ENCODE measurements at regions not wholly inside any gene's neighbourhood (a gene's known extent, or its start where the extent isn't known, plus 50 kb on each side); places are given as distances from the start of the nearest gene placed in this dataset.

DNA sequence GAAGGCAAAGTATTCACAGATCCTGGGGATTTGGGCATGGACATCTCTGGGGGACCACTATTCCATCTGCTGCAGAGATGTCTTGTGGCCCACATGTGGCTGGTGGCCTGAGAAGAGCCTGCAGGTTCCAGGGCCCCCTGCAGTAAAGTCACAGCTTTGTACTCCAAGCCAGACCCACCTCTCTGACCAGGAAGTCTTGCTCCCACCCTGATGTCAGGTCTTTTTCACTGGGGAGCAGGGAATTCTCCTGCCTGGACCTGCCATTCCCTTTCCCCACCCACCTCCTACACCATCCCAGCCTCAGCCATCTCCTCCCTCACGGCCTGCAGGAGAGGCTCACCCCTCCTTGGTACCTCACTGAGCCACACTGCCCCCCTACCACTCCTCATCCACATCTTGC, 211.8 kb downstream of the SMAD2 start:
- ATAC-seq, result no peak
- Histone ChIP-seq H3K27me3 (no peaks in the 10 kb centered on the region), H3K9me3 (no peaks in the 10 kb centered on the region), H3K4me3 (no peak overlapping the region), H3K4me1 (no peaks in the 10 kb centered on the region), H3K27ac (no peak overlapping the region), H3K36me3 (no peaks in the 10 kb centered on the region)
- intact Hi-C loops (cut with DNase I), result no loop called here
- WGBS, 2 donors, result 73 to 88% methylated on average over 1 of the region's 1 CpG
- TF ChIP-seq, protein P1, sequence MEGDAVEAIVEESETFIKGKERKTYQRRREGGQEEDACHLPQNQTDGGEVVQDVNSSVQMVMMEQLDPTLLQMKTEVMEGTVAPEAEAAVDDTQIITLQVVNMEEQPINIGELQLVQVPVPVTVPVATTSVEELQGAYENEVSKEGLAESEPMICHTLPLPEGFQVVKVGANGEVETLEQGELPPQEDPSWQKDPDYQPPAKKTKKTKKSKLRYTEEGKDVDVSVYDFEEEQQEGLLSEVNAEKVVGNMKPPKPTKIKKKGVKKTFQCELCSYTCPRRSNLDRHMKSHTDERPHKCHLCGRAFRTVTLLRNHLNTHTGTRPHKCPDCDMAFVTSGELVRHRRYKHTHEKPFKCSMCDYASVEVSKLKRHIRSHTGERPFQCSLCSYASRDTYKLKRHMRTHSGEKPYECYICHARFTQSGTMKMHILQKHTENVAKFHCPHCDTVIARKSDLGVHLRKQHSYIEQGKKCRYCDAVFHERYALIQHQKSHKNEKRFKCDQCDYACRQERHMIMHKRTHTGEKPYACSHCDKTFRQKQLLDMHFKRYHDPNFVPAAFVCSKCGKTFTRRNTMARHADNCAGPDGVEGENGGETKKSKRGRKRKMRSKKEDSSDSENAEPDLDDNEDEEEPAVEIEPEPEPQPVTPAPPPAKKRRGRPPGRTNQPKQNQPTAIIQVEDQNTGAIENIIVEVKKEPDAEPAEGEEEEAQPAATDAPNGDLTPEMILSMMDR (IDR thresholded peaks at IDR 0.05), result no peak
- no peak for FAIRE-seq
- no peak for DNase-seq

DNA sequence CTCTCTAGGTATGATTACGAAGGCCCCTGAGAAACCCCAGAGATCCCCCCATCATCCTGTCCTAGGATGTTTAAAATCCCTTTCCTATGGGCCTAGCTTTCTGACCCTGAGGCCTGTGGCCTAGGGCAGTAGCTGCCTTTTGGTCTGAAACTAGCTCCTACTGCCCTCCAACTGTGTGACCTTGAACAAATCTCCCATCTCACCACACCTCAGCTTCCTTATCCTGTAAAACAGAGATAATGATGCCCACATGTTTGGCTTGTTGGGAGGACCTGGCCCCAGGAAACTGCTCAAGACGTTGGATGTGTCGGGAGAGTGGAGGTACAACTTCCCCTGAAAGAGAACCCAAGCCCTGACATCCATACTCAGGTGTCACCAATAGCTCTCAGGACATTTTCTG, 213.2 kb downstream of the SMAD2 start:
- Histone ChIP-seq H3K4me3 (no peak overlapping the region), H3K27ac (no peak overlapping the region), H3K36me3 (no peaks in the 10 kb centered on the region), H3K27me3 (no peaks in the 10 kb centered on the region), H3K9me3 (no peaks in the 10 kb centered on the region), H3K4me1 (no peaks in the 10 kb centered on the region)
- ATAC-seq, result no peak
- WGBS, 2 donors, result 66 to 77% methylated on average over 3 of the region's 3 CpGs
- DNase-seq, result no peak
- TF ChIP-seq, protein P1 (IDR thresholded peaks at IDR 0.05), result no peak
- no peak for FAIRE-seq
- intact Hi-C loops (cut with DNase I), result no loop called here

DNA sequence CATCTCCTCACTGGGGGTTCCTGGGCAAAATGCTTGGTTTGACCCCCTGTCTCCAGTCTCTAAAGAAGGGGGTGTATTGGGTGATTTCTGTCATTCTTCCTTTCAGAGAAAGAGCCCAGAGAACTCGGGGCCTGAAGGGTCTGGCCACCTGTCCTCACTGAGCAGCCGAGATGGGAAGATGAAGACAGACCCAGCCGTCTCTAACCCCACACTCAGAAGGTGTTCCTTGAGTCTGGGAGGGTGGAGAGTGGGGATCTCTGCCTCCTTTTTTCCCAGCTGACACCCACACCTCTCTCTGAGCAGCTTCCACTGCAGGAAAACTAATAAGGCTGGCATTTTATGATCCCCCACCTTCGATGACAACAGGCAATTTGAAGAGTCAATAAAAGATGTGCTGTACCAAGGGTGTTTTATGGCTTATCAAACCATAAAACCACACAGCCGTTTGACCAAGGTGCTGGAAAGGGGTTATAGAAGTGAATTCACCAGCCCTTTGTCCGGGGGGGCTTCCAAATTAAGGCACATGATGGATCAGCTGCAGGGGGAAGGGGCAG, 213.8 kb downstream of the SMAD2 start:
- H3K27ac ChIP-seq, result no peak overlapping the region
- TF ChIP-seq, protein P1 (IDR thresholded peaks at IDR 0.05), result no peak

DNA sequence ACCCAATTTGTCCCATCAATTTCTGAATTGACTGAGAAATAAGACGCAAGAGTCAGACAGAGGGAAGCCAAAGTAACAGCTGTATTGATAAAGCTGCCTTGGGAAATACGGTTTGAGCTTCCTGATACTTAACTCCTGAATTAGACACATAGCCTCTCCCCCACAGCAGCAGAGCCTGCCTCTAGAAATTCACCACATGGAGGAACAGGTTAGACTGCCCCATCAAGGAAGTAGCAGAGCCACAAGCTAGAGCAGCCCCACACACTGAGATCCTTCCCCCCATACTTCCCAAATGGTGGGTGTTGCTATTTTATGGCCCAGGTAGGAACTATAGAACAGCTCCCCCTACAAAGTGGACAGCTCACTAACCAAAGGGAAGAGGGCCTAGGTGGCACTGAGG, 220.0 kb downstream of the SMAD2 start:
- H3K9me3 ChIP-seq, result no peaks in the 10 kb centered on the region
- H3K4me3 ChIP-seq, result no peak overlapping the region
- no peaks in the 10 kb centered on the region for H3K27me3 ChIP-seq
- TF ChIP-seq, protein P1 (IDR thresholded peaks at IDR 0.05), result no peak
- intact Hi-C loops (cut with DNase I), result no loop called here
- H3K27ac ChIP-seq, result no peak overlapping the region
- H3K4me1 ChIP-seq, result no peaks in the 10 kb centered on the region
- DNase-seq (no peak), FAIRE-seq (no peak), ATAC-seq (no peak)
- 56 to 68% methylated on average over 2 of the region's 2 CpGs for WGBS, 2 donors
- no peaks in the 10 kb centered on the region for H3K36me3 ChIP-seq

More for the DNA sequence above, 213.8 kb downstream of the SMAD2 start:
- no peaks in the 10 kb centered on the region for H3K4me1 ChIP-seq
- no peaks in the 10 kb centered on the region for H3K27me3 ChIP-seq
- no peaks in the 10 kb centered on the region for H3K36me3 ChIP-seq
- FAIRE-seq (no peak), DNase-seq (no peak), ATAC-seq (no peak)
- H3K4me3 ChIP-seq, result no peak overlapping the region
- intact Hi-C loops (cut with DNase I), result no loop called here
- 47 to 51% methylated on average over 6 of the region's 6 CpGs for WGBS, 2 donors
- H3K9me3 ChIP-seq, result no peaks in the 10 kb centered on the region

DNA sequence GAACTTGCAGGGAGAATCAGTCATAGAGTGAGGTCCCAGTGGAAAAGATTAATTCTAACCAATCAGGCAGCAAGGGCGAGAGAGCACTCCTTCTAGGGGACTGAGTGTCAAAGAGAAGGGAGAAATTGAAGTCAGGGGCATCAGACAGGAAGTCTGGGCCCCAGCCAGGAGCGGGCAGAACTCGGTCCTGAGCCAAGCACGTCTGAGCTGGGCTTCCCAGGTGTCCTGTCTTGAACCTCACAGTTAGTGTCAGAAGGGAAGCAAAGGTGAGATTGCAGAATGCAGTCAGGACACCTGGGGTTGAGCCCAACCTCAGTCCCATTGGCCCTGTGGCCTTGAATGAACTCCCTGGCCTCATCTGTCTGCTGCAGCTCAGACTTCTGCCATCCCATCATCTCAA, 220.9 kb downstream of the SMAD2 start:
- no peaks in the 10 kb centered on the region for H3K27me3 ChIP-seq
- no peaks in the 10 kb centered on the region for H3K4me1 ChIP-seq
- no peaks in the 10 kb centered on the region for H3K36me3 ChIP-seq
- no peak for ATAC-seq
- no peak overlapping the region for H3K27ac ChIP-seq
- no peak overlapping the region for H3K4me3 ChIP-seq
- no peak for FAIRE-seq
- no peak for DNase-seq
- TF ChIP-seq, protein P1 (IDR thresholded peaks at IDR 0.05), result no peak
- WGBS, 2 donors, result 45 to 55% methylated on average over 4 of the region's 4 CpGs
- no peaks in the 10 kb centered on the region for H3K9me3 ChIP-seq
- intact Hi-C loops (cut with DNase I), result no loop called here
